ENCODE measurements at regions not wholly inside any gene's neighbourhood (a gene's known extent, or its start where the extent isn't known, plus 50 kb on each side); places are given as distances from the start of the nearest gene placed in this dataset.

DNA sequence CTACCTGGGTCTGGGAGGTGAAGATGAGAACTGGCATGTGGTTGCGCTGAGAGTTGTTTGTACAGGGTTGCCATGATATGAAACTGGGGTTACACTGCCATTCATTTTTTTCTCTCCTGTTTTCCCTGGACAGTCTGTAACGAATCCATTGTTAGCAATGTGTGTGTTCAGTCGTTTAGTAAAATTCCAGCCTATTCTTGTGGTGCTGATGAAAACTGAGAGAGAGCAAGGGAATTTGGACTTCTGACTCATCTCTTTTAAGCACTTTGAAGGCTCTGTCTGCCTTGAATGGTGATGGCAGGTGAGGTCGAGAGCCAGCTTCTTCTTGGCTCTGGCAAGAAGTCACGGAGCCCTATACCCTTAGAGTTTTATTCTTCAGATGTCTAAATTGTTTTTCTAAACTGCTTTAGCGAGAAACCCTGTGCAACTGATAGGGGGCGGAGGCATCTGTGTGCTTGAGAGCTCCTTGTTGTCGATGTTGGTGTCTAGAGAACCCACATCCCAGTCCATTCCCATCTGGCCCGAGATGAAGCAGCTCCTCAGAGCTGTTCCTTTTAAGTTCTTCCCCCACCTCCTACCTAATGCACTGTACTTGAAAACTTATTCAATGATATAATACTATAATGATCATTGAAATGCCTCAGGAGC is 204.4 kb downstream of the TMX1 start:
- Histone ChIP-seq H3K9ac (ENCODE audit: low read length) (no peak overlapping the region), H3K4me1 (ENCODE audit: control insufficient read depth, insufficient read depth, low read length) (peaks cover 16% of the 10 kb centered on the region), H3K9me3 (ENCODE audit: control insufficient read depth, insufficient read depth, low read depth, low read length) (no peaks in the 10 kb centered on the region), H3K27me3 (ENCODE audit: control insufficient read depth, insufficient read depth, low read length) (peaks cover 3% of the 10 kb centered on the region; the same call in 1 of the 2 replicates), H3K36me3 (ENCODE audit: control insufficient read depth, insufficient read depth, low read length) (no peaks in the 10 kb centered on the region), H3K27ac (ENCODE audit: low read depth, low read length) (no peak overlapping the region), H3K4me3 (ENCODE audit: low read depth, low read length) (no peak overlapping the region)

DNA sequence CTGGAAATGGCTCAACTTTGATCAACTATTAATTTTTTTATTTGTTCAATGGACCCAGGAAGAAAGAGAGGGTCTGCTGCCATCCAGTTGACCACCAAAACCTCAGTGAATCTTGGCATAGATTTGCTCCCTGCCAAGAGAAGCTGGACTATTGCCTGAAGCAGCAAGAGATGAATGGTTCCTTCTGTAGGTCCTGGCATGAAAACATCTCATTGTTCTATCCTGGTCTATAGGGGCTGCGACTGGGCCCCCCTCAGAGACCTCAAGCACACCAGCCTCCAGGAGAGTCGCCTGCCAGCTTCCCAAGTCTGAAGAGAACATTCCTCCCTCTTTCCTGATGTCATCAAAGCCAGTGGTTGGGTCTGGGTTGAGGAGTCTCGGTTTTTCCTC is 204.9 kb downstream of the TMX1 start:
- H3K27ac ChIP-seq (ENCODE audit: low read depth, low read length), result no peak overlapping the region
- H3K27me3 ChIP-seq (ENCODE audit: control insufficient read depth, insufficient read depth, low read length), result 0 out of 2 replicates have a peak, but pooled peaks cover 3% of the 10 kb centered on the region
- no peaks in the 10 kb centered on the region for H3K9me3 ChIP-seq (ENCODE audit: control insufficient read depth, insufficient read depth, low read depth, low read length)
- no peak overlapping the region for H3K4me3 ChIP-seq (ENCODE audit: low read depth, low read length)
- no peak overlapping the region for H3K9ac ChIP-seq (ENCODE audit: low read length)
- peaks cover 11% of the 10 kb centered on the region for H3K4me1 ChIP-seq (ENCODE audit: control insufficient read depth, insufficient read depth, low read length)
- no peaks in the 10 kb centered on the region for H3K36me3 ChIP-seq (ENCODE audit: control insufficient read depth, insufficient read depth, low read length)

DNA sequence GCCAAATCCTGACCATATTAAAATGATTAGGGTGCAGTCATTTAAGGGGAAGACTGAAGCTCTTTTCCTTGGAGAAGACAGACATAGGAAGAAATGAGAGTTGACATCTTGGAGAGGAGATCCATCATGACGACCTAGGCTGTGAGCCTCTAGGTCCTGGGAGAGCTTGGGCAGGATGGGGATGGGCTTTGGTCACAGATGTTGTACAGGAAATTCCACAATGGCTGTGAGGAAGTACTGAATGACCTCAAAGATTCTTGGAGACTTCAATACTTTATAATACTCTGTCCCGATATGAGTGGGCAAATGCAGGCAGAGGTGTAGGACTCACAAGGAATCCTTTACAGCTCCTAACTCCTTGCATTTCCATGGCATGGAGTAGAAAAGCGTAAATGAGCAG is 204.9 kb upstream of the FRMD6 start:
- H3K9me3 ChIP-seq (ENCODE audit: control insufficient read depth, insufficient read depth, low read depth, low read length), result no peaks in the 10 kb centered on the region
- H3K27me3 ChIP-seq (ENCODE audit: control insufficient read depth, insufficient read depth, low read length), result no peaks in the 10 kb centered on the region
- peaks cover 5% of the 10 kb centered on the region for H3K4me1 ChIP-seq (ENCODE audit: control insufficient read depth, insufficient read depth, low read length)
- H3K36me3 ChIP-seq (ENCODE audit: control insufficient read depth, insufficient read depth, low read length), result no peaks in the 10 kb centered on the region
- no peak overlapping the region for H3K9ac ChIP-seq (ENCODE audit: low read length)
- no peak overlapping the region for H3K4me3 ChIP-seq (ENCODE audit: low read depth, low read length)
- H3K27ac ChIP-seq (ENCODE audit: low read depth, low read length), result no peak overlapping the region

DNA sequence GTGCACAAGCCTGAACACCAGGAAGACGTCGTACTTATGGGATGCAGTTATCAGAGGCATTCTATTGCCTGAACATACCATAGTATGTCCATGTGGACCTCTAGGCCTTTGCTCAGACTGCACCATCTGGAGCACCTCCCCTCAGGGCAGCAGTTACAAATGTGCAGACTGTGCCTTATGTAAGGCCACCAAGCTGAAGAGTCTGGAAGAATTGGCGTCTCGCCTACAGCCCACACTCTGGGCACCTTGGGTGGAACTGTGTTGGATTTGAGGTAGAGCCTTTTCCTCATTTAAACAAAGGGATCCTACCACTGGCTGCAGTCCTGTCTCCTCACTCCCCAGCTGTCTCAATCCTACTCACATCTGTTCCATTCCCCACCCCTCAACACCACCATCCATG is 204.3 kb upstream of the FRMD6 start:
- H3K9ac ChIP-seq (ENCODE audit: low read length), result no peak overlapping the region
- no peaks in the 10 kb centered on the region for H3K9me3 ChIP-seq (ENCODE audit: control insufficient read depth, insufficient read depth, low read depth, low read length)
- H3K4me3 ChIP-seq (ENCODE audit: low read depth, low read length), result no peak overlapping the region
- H3K36me3 ChIP-seq (ENCODE audit: control insufficient read depth, insufficient read depth, low read length), result no peaks in the 10 kb centered on the region
- no peak overlapping the region for H3K27ac ChIP-seq (ENCODE audit: low read depth, low read length)
- H3K4me1 ChIP-seq (ENCODE audit: control insufficient read depth, insufficient read depth, low read length), result peaks cover 4% of the 10 kb centered on the region
- no peaks in the 10 kb centered on the region for H3K27me3 ChIP-seq (ENCODE audit: control insufficient read depth, insufficient read depth, low read length)

DNA sequence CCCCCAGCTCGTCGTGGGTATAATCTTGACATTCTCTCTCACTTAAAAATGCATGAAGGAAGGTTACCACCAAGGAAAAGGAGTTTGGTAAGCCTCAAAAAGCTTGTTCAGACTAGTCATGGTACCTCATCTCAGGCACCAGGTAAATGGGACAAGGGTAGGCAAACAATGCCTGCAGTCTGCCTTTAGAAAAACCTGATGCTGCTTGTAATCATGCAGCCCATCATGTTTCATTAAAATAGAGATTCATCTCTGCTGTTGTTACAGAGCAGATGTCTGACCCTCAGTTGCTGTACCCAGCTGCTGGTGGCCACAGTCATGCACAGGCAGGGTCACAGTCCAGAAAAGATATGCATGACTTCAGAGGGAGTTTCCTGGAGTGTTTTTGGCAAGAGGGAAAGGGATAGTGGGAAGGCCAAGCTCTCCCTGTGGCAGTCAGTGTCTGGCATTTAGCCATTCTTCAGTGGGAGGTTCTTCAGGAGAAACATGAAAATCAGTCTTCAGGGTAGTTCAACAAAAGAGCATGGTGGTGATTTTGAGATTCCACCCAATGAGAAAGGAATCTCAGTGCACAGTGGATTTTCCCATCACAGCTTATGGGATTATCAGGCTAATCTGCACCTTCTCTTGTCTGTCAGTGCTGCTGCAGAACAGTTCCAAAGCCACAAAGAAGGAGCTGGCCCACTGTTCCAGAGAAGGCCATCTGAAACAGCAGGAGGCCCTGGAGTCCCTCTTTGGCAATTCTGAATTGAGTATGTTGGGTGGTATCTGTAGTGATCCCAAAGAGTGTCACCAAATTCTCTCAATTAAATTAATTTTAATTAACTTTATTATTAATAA is 202.7 kb upstream of the FRMD6 start:
- no peak overlapping the region for H3K27ac ChIP-seq (ENCODE audit: low read depth, low read length)
- H3K9ac ChIP-seq (ENCODE audit: low read length), result no peak overlapping the region
- H3K36me3 ChIP-seq (ENCODE audit: control insufficient read depth, insufficient read depth, low read length), result no peaks in the 10 kb centered on the region
- no peak overlapping the region for H3K4me3 ChIP-seq (ENCODE audit: low read depth, low read length)
- no peaks in the 10 kb centered on the region for H3K27me3 ChIP-seq (ENCODE audit: control insufficient read depth, insufficient read depth, low read length)
- no peaks in the 10 kb centered on the region for H3K4me1 ChIP-seq (ENCODE audit: control insufficient read depth, insufficient read depth, low read length)
- no peaks in the 10 kb centered on the region for H3K9me3 ChIP-seq (ENCODE audit: control insufficient read depth, insufficient read depth, low read depth, low read length)

DNA sequence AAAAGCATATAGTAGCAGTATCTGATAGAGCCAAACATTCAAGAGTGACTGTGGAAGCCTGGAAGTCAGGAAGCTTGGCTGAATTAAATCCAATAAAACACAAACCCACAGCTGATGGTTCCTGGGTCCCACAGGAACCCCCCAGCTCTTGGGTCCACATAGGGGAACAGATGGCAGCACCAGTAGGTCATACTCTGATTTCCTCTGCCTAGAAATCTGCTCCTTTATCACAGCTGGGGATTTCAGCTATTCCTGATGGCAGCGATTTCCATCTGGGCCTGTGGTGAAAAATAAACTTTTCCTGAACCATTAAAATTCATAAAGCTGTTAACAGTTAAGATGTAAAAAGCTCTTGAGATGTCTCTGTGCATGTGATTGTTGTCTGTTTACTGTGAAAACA is 202.0 kb upstream of the FRMD6 start:
- Histone ChIP-seq H3K9ac (ENCODE audit: low read length) (no peak overlapping the region), H3K4me3 (ENCODE audit: low read depth, low read length) (no peak overlapping the region), H3K27me3 (ENCODE audit: control insufficient read depth, insufficient read depth, low read length) (no peaks in the 10 kb centered on the region), H3K27ac (ENCODE audit: low read depth, low read length) (no peak overlapping the region), H3K4me1 (ENCODE audit: control insufficient read depth, insufficient read depth, low read length) (no peaks in the 10 kb centered on the region), H3K9me3 (ENCODE audit: control insufficient read depth, insufficient read depth, low read depth, low read length) (no peaks in the 10 kb centered on the region), H3K36me3 (ENCODE audit: control insufficient read depth, insufficient read depth, low read length) (no peaks in the 10 kb centered on the region)

DNA sequence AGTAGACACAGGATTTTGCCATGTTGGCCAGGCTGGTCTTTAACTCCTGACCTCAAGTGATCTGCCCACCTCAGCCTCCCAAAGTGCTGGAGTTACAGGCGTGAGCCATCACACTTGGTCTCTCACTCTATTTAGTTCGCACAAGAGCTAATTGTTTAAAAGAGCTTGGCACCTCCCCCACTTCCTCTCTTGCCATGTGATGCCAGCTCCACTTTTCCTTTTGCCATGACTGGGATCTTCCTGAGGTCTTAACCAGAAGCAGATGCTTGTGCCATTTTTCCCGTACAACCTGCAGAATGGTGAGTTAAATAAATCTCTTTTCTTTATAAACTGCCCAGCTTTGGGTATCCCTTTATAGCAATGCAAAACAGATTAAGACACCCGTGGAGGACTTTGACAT is 200.1 kb upstream of the FRMD6 start:
- H3K27ac ChIP-seq (ENCODE audit: low read depth, low read length), result no peak overlapping the region

DNA sequence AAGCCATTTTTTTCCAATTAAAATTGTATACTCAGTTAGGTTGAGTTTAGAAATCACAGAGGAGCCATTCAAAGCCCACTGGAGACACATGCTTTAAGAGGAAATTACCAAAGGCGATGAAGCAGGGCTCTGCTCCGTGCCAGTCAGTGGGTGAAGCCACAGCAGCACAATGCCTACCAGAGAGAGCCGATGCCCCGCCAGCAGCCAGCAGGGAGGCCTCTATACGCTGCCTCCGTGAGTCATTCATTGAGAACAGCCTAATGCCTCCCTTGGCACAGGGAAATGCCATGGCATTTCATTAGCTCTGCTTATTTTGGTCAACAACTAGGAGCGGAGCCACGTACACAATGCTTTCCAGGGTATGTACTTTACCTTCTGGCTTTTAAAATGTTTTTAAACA is 197.8 kb upstream of the FRMD6 start:
- H3K27me3 ChIP-seq (ENCODE audit: control insufficient read depth, insufficient read depth, low read length), result no peaks in the 10 kb centered on the region
- no peaks in the 10 kb centered on the region for H3K9me3 ChIP-seq (ENCODE audit: control insufficient read depth, insufficient read depth, low read depth, low read length)
- no peak overlapping the region for H3K27ac ChIP-seq (ENCODE audit: low read depth, low read length)
- no peaks in the 10 kb centered on the region for H3K4me1 ChIP-seq (ENCODE audit: control insufficient read depth, insufficient read depth, low read length)
- H3K36me3 ChIP-seq (ENCODE audit: control insufficient read depth, insufficient read depth, low read length), result no peaks in the 10 kb centered on the region
- no peak overlapping the region for H3K9ac ChIP-seq (ENCODE audit: low read length)
- no peak overlapping the region for H3K4me3 ChIP-seq (ENCODE audit: low read depth, low read length)

More for the DNA sequence above, 200.1 kb upstream of the FRMD6 start:
- H3K9ac ChIP-seq (ENCODE audit: low read length), result no peak overlapping the region
- H3K9me3 ChIP-seq (ENCODE audit: control insufficient read depth, insufficient read depth, low read depth, low read length), result no peaks in the 10 kb centered on the region
- H3K27me3 ChIP-seq (ENCODE audit: control insufficient read depth, insufficient read depth, low read length), result no peaks in the 10 kb centered on the region
- H3K36me3 ChIP-seq (ENCODE audit: control insufficient read depth, insufficient read depth, low read length), result no peaks in the 10 kb centered on the region
- no peaks in the 10 kb centered on the region for H3K4me1 ChIP-seq (ENCODE audit: control insufficient read depth, insufficient read depth, low read length)
- no peak overlapping the region for H3K4me3 ChIP-seq (ENCODE audit: low read depth, low read length)

DNA sequence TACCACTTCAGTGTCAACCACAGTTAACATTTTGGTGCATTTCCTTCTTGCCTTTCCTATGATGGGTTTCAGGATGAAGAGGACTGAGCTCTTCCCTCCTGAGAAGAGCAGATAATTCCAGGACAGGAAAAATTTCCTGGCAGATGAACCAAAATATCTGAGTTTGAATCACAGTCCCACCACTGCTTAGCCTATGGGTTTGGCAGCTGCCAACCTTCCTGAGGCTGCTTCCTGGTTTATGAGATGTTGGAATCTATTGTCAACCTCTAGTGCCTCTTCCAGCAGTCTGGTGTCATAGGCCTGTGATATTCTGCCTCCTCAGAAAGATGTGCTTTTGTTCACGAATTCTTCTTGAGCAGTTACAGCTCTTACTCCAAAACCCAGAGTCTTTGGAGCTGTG is 197.4 kb upstream of the FRMD6 start:
- no peaks in the 10 kb centered on the region for H3K27me3 ChIP-seq (ENCODE audit: control insufficient read depth, insufficient read depth, low read length)
- no peaks in the 10 kb centered on the region for H3K36me3 ChIP-seq (ENCODE audit: control insufficient read depth, insufficient read depth, low read length)
- H3K27ac ChIP-seq (ENCODE audit: low read depth, low read length), result no peak overlapping the region
- H3K4me1 ChIP-seq (ENCODE audit: control insufficient read depth, insufficient read depth, low read length), result no peaks in the 10 kb centered on the region
- no peak overlapping the region for H3K9ac ChIP-seq (ENCODE audit: low read length)
- no peak overlapping the region for H3K4me3 ChIP-seq (ENCODE audit: low read depth, low read length)
- no peaks in the 10 kb centered on the region for H3K9me3 ChIP-seq (ENCODE audit: control insufficient read depth, insufficient read depth, low read depth, low read length)

DNA sequence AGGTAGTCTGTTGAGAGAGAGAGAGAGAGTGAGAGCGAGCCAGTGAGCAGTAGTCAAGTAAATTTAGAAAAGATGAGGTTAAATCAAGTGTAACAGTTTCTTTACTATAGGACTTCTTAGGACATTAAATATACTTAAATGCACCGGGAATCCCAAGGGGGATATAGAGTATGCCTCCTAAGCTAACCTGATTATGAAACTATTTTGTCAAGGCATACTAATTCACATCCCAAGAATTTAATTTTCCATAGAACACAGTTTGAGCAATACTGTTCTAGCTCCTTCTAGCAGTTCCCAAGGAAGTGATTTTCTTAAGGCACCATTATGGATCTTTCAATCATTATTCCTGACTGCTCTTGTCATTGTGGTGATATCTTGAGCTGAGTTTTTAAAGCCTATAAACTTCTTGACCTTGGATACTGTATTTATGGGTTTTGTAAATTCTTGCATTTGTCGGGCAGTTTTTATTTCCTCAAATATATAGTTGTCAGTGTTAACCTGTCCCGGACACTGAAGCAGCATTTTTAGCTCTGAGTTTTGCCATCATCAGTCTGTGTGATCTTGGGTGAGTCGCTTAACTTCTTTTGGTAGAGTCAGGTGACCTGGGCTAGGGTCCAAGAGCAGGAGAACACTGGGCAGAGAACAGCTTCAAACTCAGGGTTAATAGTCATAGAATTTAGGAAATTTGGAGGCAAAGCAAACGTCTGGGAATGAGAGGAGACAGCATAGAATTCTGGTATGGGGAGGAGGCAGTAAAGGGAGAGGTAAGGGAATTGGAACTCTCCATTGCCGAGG is 196.5 kb upstream of the FRMD6 start:
- H3K4me3 ChIP-seq (ENCODE audit: low read depth, low read length), result no peak overlapping the region
- no peaks in the 10 kb centered on the region for H3K9me3 ChIP-seq (ENCODE audit: control insufficient read depth, insufficient read depth, low read depth, low read length)
- H3K36me3 ChIP-seq (ENCODE audit: control insufficient read depth, insufficient read depth, low read length), result no peaks in the 10 kb centered on the region
- H3K27ac ChIP-seq (ENCODE audit: low read depth, low read length), result no peak overlapping the region
- no peaks in the 10 kb centered on the region for H3K4me1 ChIP-seq (ENCODE audit: control insufficient read depth, insufficient read depth, low read length)
- no peak overlapping the region for H3K9ac ChIP-seq (ENCODE audit: low read length)
- no peaks in the 10 kb centered on the region for H3K27me3 ChIP-seq (ENCODE audit: control insufficient read depth, insufficient read depth, low read length)

All from HUES6 (cell line).